ENCODE measurements at regions not wholly inside any gene's neighbourhood (a gene's known extent, or its start where the extent isn't known, plus 50 kb on each side); places are given as distances from the start of the nearest gene placed in this dataset.

- H3K4me1 ChIP-seq: no peaks in the 10 kb centered on the region
- no peak overlapping the region for H3K27ac ChIP-seq
- DNase-seq (ENCODE audit: extremely low spot score in 2 of 2): no peak
- H3K9me3 ChIP-seq: no peaks in the 10 kb centered on the region
- H3K27me3 ChIP-seq: no peaks in the 10 kb centered on the region
- TF ChIP-seq CTCF (IDR thresholded peaks at IDR 0.05) (no peak), POLR2A (IDR thresholded peaks at IDR 0.05) (no peak)
- H3K4me3 ChIP-seq: no peak overlapping the region
- intact Hi-C loops (cut with DNase I): no loop called here
- H3K36me3 ChIP-seq: no peaks in the 10 kb centered on the region
These were observed 395.2 kb downstream of the RAB38 start for GRCh38 chr11:87780068-87780413.

GRCh38 chr11:87779276-87780067 is 395.8 kb downstream of the RAB38 start:
- no peak overlapping the region for H3K27ac ChIP-seq
- intact Hi-C loops (cut with DNase I): no loop called here
- no peak for TF ChIP-seq POLR2AphosphoS5 (IDR thresholded peaks at IDR 0.05; ENCODE audit: insufficient read depth in 1 of 2, low read depth in 1 of 2)
- no peak for TF ChIP-seq CTCF (IDR thresholded peaks at IDR 0.05)
- no peak for TF ChIP-seq POLR2A (IDR thresholded peaks at IDR 0.05)

GRCh38 chr11:87778357-87778756 is 396.9 kb downstream of the RAB38 start:
- H3K9me3 ChIP-seq: no peaks in the 10 kb centered on the region
- no peaks in the 10 kb centered on the region for H3K27me3 ChIP-seq
- H3K36me3 ChIP-seq: no peaks in the 10 kb centered on the region
- no peak for DNase-seq (ENCODE audit: extremely low spot score in 2 of 2)
- H3K4me3 ChIP-seq: no peak overlapping the region
- no peak for TF ChIP-seq POLR2A (IDR thresholded peaks at IDR 0.05)
- TF ChIP-seq POLR2AphosphoS5 (IDR thresholded peaks at IDR 0.05; ENCODE audit: insufficient read depth in 1 of 2, low read depth in 1 of 2): no peak
- TF ChIP-seq CTCF (IDR thresholded peaks at IDR 0.05): no peak
- no peak overlapping the region for H3K27ac ChIP-seq
- H3K4me1 ChIP-seq: no peaks in the 10 kb centered on the region
- intact Hi-C loops (cut with DNase I): no loop called here

More at GRCh38 chr11:87779276-87780067, 395.8 kb downstream of the RAB38 start:
- Histone ChIP-seq H3K27me3 (no peaks in the 10 kb centered on the region), H3K4me1 (no peaks in the 10 kb centered on the region), H3K9me3 (no peaks in the 10 kb centered on the region), H3K36me3 (no peaks in the 10 kb centered on the region), H3K4me3 (no peak overlapping the region)
- no peak for DNase-seq (ENCODE audit: extremely low spot score in 2 of 2)

DNA sequence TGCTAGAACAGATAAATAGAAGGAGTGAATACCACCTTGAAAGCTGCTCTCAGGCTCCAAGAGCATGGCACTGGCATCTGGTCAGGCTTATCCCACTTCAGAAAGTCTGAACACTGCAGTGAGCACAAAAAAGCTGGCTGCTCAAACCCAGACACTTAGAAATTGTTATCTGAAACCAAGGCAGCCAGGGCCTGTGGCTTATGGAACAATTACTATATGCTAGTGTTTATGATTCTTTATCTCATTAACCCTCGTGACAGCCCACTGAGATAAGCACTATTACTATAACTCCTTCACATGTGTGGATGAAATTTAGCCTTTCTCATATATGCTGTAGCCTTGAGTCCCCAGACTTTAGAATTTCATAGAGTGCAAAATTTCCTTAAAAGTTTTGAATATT is 400.2 kb downstream of the RAB38 start:
- H3K36me3 ChIP-seq: no peaks in the 10 kb centered on the region
- no peak overlapping the region for H3K4me3 ChIP-seq
- intact Hi-C loops (cut with DNase I): no loop called here
- TF ChIP-seq POLR2A (IDR thresholded peaks at IDR 0.05): no peak
- no peak for TF ChIP-seq POLR2AphosphoS5 (IDR thresholded peaks at IDR 0.05; ENCODE audit: insufficient read depth in 1 of 2, low read depth in 1 of 2)
- TF ChIP-seq CTCF (IDR thresholded peaks at IDR 0.05): no peak
- no peaks in the 10 kb centered on the region for H3K4me1 ChIP-seq
- H3K27ac ChIP-seq: no peak overlapping the region
- no peak for DNase-seq (ENCODE audit: extremely low spot score in 2 of 2)
- H3K27me3 ChIP-seq: no peaks in the 10 kb centered on the region
- H3K9me3 ChIP-seq: no peaks in the 10 kb centered on the region

- no peak overlapping the region for H3K27ac ChIP-seq
- no peak for TF ChIP-seq POLR2AphosphoS5 (IDR thresholded peaks at IDR 0.05; ENCODE audit: insufficient read depth in 1 of 2, low read depth in 1 of 2)
- intact Hi-C loops (cut with DNase I): no loop called here
These were observed 405.6 kb downstream of the RAB38 start for GRCh38 chr11:87769661-87770060.

More at GRCh38 chr11:87769661-87770060, 405.6 kb downstream of the RAB38 start:
- H3K27me3 ChIP-seq: no peaks in the 10 kb centered on the region
- H3K36me3 ChIP-seq: no peaks in the 10 kb centered on the region
- H3K4me3 ChIP-seq: no peak overlapping the region
- H3K4me1 ChIP-seq: no peaks in the 10 kb centered on the region
- no peaks in the 10 kb centered on the region for H3K9me3 ChIP-seq
- DNase-seq (ENCODE audit: extremely low spot score in 2 of 2): no peak

All from vagina (tissue), 2 donors.